Stimulated activated CD8-positive, alpha-beta memory T cell treated with anti-CD3 and anti-CD28 coated beads, Interleukin-7, amount 100 ng/mL, for 4 hours (primary cell): ENCODE measurements at regions not wholly inside any gene's neighbourhood (a gene's known extent, or its start where the extent isn't known, plus 50 kb on each side); places are given as distances from the start of the nearest gene placed in this dataset.
"Not testable (repeated sequence)": the region's sequence is repeated elsewhere in the genome, so short reads cannot be mapped to it uniquely, and the experiment has no call there.

ENCODE experiments used
- DNase-seq, 2 donors: peaks; one replicate each; pipeline ENCODE4 v3.0.0-alpha.2; 2020; ENCODE audit warnings: low read depth in 2 of 2

- DNase-seq = peak in 1 of 2 donors; percentile 9
Measured at GRCh38 chr1:117754061-117754969, 148.5 kb downstream of the TENT5C start.

GRCh38 chr1:117757668-117758067 lies 151.8 kb downstream of the TENT5C start:
- no peak for DNase-seq

GRCh38 chr1:117758444-117759316 lies 152.8 kb downstream of the TENT5C start:
- peak; percentile 44 to 48 for DNase-seq

- no peak for DNase-seq
Measured at GRCh38 chr1:117759535-117759934, 153.7 kb downstream of the TENT5C start.

- no peak for DNase-seq
Measured at GRCh38 chr1:117760069-117760468, 154.2 kb downstream of the TENT5C start.

GRCh38 chr1:117760485-117760884 lies 154.6 kb downstream of the TENT5C start:
- DNase-seq = no peak

GRCh38 chr1:117767756-117768155 lies 161.7 kb downstream of the GDAP2 start:
- DNase-seq = not testable (repeated sequence)

- DNase-seq = no peak
Measured at GRCh38 chr1:117770981-117771531, 158.4 kb downstream of the GDAP2 start.

- DNase-seq = no peak
Measured at GRCh38 chr1:117779364-117779763, 150.1 kb downstream of the GDAP2 start.

- DNase-seq = no peak
Measured at GRCh38 chr1:117780687-117781475, 148.5 kb downstream of the GDAP2 start.

- DNase-seq = no peak
Measured at GRCh38 chr1:117782056-117782455, 147.4 kb downstream of the GDAP2 start.

- DNase-seq = no peak
Measured at GRCh38 chr1:117783606-117784396, 145.6 kb downstream of the GDAP2 start.

GRCh38 chr1:117788014-117788413 lies 141.4 kb downstream of the GDAP2 start:
- DNase-seq = no peak

- DNase-seq = no peak
Measured at GRCh38 chr1:117793413-117793812, 136.0 kb downstream of the GDAP2 start.

GRCh38 chr1:117794073-117794472 lies 135.3 kb downstream of the GDAP2 start:
- DNase-seq = no peak

GRCh38 chr1:117795190-117795589 lies 134.2 kb downstream of the GDAP2 start:
- no peak for DNase-seq

GRCh38 chr1:117795792-117796191 lies 133.6 kb downstream of the GDAP2 start:
- DNase-seq = no peak

GRCh38 chr1:117796226-117796625 lies 133.2 kb downstream of the GDAP2 start:
- no peak for DNase-seq

GRCh38 chr1:117798550-117798949 lies 130.9 kb downstream of the GDAP2 start:
- no peak for DNase-seq

GRCh38 chr1:117802531-117803257 lies 126.7 kb downstream of the GDAP2 start:
- no peak for DNase-seq
